ENCODE measurements at regions not wholly inside any gene's neighbourhood (a gene's known extent, or its start where the extent isn't known, plus 50 kb on each side); places are given as distances from the start of the nearest gene placed in this dataset.

DNA sequence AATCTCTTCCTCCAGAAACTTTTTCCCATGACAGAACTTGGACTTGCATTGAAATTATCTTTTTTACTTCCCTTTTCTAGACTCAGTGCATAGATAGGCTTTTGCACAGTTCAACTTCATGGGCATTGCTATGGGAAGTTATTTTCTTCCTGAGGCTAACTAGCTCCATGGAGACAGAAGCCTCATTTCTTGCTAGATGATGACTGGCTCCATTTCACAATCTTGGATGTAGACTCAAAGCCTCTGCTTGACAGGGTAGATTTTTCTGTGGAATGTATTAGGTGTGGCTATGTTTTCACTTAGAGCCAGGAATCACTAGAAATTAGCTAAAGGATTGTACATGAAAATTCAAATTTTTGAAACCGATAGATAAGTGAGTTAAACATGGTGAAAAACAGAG, 884.1 kb upstream of the MGAT4C start:
- Histone ChIP-seq H3K27me3 (ENCODE audit: control insufficient read depth in 2 of 2, insufficient read depth in 2 of 2, low read length in 2 of 2) (no peaks in the 10 kb centered on the region), H3K36me3 (replicated peaks in 1 of 2; ENCODE audit: control insufficient read depth in 1 of 2, insufficient read depth in 2 of 2, low read length in 2 of 2) (no peaks in the 10 kb centered on the region), H2AFZ (ENCODE audit: insufficient read depth, low read depth, low read length, poor library complexity, severe bottlenecking) (no peak overlapping the region), H3K79me2 (ENCODE audit: insufficient read depth, low read length) (no peaks in the 10 kb centered on the region), H3K27ac (ENCODE audit: low read depth in 1 of 2, low read length in 2 of 2) (no peak overlapping the region), H3K9ac (ENCODE audit: insufficient read depth, low read length, poor library complexity, severe bottlenecking) (no peak overlapping the region), H3K9me3 (replicated peaks in 1 of 2; ENCODE audit: control insufficient read depth in 1 of 2, insufficient read depth in 1 of 2, low read length in 2 of 2) (no peaks in the 10 kb centered on the region), H3K4me3 (replicated peaks in 1 of 3; ENCODE audit: low read depth in 2 of 3, low read length in 3 of 3) (no peak overlapping the region), H3K4me1 (ENCODE audit: control insufficient read depth in 1 of 2, insufficient read depth in 2 of 2, low read length in 2 of 2) (no peaks in the 10 kb centered on the region), H3K4me2 (replicated peaks; ENCODE audit: extremely low read depth, low read length, poor library complexity, severe bottlenecking) (no peak overlapping the region), H4K20me1 (ENCODE audit: insufficient read depth, low read length) (no peaks in the 10 kb centered on the region)
- H3K36me3 Mint-ChIP-seq, result no peaks in the 10 kb centered on the region
- H3K4me3 Mint-ChIP-seq, result no peak overlapping the region
- H3K27ac Mint-ChIP-seq, result no peak overlapping the region
- DNase-seq, result no peak
- intact Hi-C loops (cut with micrococcal nuclease), result no loop called here
- no peaks in the 10 kb centered on the region for H3K27me3 Mint-ChIP-seq (ENCODE audit: low read depth in 3 of 3)
- peaks cover 0 to 2% (median 0%) of the 10 kb centered on the region in 7 donors for H3K9me3 Mint-ChIP-seq
- TF ChIP-seq, protein P1, sequence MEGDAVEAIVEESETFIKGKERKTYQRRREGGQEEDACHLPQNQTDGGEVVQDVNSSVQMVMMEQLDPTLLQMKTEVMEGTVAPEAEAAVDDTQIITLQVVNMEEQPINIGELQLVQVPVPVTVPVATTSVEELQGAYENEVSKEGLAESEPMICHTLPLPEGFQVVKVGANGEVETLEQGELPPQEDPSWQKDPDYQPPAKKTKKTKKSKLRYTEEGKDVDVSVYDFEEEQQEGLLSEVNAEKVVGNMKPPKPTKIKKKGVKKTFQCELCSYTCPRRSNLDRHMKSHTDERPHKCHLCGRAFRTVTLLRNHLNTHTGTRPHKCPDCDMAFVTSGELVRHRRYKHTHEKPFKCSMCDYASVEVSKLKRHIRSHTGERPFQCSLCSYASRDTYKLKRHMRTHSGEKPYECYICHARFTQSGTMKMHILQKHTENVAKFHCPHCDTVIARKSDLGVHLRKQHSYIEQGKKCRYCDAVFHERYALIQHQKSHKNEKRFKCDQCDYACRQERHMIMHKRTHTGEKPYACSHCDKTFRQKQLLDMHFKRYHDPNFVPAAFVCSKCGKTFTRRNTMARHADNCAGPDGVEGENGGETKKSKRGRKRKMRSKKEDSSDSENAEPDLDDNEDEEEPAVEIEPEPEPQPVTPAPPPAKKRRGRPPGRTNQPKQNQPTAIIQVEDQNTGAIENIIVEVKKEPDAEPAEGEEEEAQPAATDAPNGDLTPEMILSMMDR (IDR thresholded peaks at IDR 0.05), result no peak
- WGBS (ENCODE audit: insufficient coverage), result no CpG with 5 or more reads among the region's 1 CpG
- H3K4me1 Mint-ChIP-seq, result no peaks in the 10 kb centered on the region

DNA sequence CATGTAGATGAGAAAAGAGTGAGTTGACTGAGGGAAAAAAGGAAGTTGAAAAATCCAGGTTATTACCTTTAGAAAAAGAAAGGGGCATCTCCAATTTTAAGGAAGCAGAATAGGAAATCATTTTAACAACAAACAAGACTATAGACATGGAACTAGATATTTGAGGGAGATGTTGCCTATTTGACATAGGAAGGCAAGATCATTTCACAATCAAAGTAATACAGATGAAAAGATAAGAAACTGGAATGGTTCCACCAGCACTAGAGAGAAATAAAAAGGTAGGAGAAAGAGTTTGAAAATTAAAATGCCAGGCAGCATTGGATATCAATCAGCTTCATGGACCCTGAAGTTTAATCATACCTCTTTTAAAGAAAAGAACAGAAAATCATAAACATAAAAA, 881.0 kb upstream of the MGAT4C start:
- no peak overlapping the region for H3K4me2 ChIP-seq (replicated peaks; ENCODE audit: extremely low read depth, low read length, poor library complexity, severe bottlenecking)

More for the DNA sequence above, 881.0 kb upstream of the MGAT4C start:
- Histone ChIP-seq H3K4me3 (replicated peaks in 1 of 3; ENCODE audit: low read depth in 2 of 3, low read length in 3 of 3) (no peak overlapping the region), H3K4me1 (ENCODE audit: control insufficient read depth in 1 of 2, insufficient read depth in 2 of 2, low read length in 2 of 2) (no peaks in the 10 kb centered on the region), H3K9me3 (replicated peaks in 1 of 2; ENCODE audit: control insufficient read depth in 1 of 2, insufficient read depth in 1 of 2, low read length in 2 of 2) (no peaks in the 10 kb centered on the region), H3K9ac (ENCODE audit: insufficient read depth, low read length, poor library complexity, severe bottlenecking) (no peak overlapping the region), H3K79me2 (ENCODE audit: insufficient read depth, low read length) (no peaks in the 10 kb centered on the region), H3K27me3 (ENCODE audit: control insufficient read depth in 2 of 2, insufficient read depth in 2 of 2, low read length in 2 of 2) (no peaks in the 10 kb centered on the region), H4K20me1 (ENCODE audit: insufficient read depth, low read length) (no peaks in the 10 kb centered on the region), H3K36me3 (replicated peaks in 1 of 2; ENCODE audit: control insufficient read depth in 1 of 2, insufficient read depth in 2 of 2, low read length in 2 of 2) (no peaks in the 10 kb centered on the region), H3K27ac (ENCODE audit: low read depth in 1 of 2, low read length in 2 of 2) (no peak overlapping the region), H2AFZ (ENCODE audit: insufficient read depth, low read depth, low read length, poor library complexity, severe bottlenecking) (no peak overlapping the region)
- Mint-ChIP-seq H3K4me1 (no peaks in the 10 kb centered on the region), H3K9me3 (peaks cover 0 to 2% (median 0%) of the 10 kb centered on the region in 7 donors), H3K27me3 (ENCODE audit: low read depth in 3 of 3) (no peaks in the 10 kb centered on the region), H3K36me3 (no peaks in the 10 kb centered on the region), H3K4me3 (no peak overlapping the region), H3K27ac (no peak overlapping the region)
- TF ChIP-seq, protein P1 (IDR thresholded peaks at IDR 0.05), result no peak
- DNase-seq, result no peak
- intact Hi-C loops (cut with micrococcal nuclease), result no loop called here

Measured in CD14-positive monocyte (primary cell).